ENCODE measurements at regions not wholly inside any gene's neighbourhood (a gene's known extent, or its start where the extent isn't known, plus 50 kb on each side); places are given as distances from the start of the nearest gene placed in this dataset.
"Not testable (repeated sequence)": the region's sequence is repeated elsewhere in the genome, so short reads cannot be mapped to it uniquely, and the experiment has no call there.

- DNase-seq = peak; percentile 9
- H3K4me3 ChIP-seq (ENCODE audit: low read depth, low read length) = no peak overlapping the region
- no peaks in the 10 kb centered on the region for H3K27me3 ChIP-seq (replicated peaks)
- H3K27ac ChIP-seq = no peak overlapping the region
- H3K36me3 ChIP-seq (replicated peaks) = no peaks in the 10 kb centered on the region
- in situ Hi-C loops (cut with HindIII; ENCODE audit: low pct_ligation_motif_present, low sequenced_read_pairs) = no loop called here
- no peak for TF ChIP-seq CTCF (IDR thresholded peaks at IDR 0.05; ENCODE audit: low read depth, low read length, missing control alignments)
Measured at GRCh38 chr11:100445231-100445735, 241.8 kb upstream of the ARHGAP42 start.

- DNase-seq; in situ Hi-C loops (cut with HindIII; ENCODE audit: low pct_ligation_motif_present, low sequenced_read_pairs); H3K27me3 ChIP-seq (replicated peaks); H3K27ac ChIP-seq; H3K4me3 ChIP-seq (ENCODE audit: low read depth, low read length); H3K36me3 ChIP-seq (replicated peaks): not testable (repeated sequence)
Measured at GRCh38 chr11:100451801-100452460, 235.2 kb upstream of the ARHGAP42 start.

GRCh38 chr11:100459811-100460210, 227.3 kb upstream of the ARHGAP42 start:
- TF ChIP-seq CTCF (IDR thresholded peaks at IDR 0.05; ENCODE audit: low read depth, low read length, missing control alignments) = no peak
- no peak for DNase-seq
- H3K36me3 ChIP-seq (replicated peaks) = no peaks in the 10 kb centered on the region
- in situ Hi-C loops (cut with HindIII; ENCODE audit: low pct_ligation_motif_present, low sequenced_read_pairs) = no loop called here
- no peak overlapping the region for H3K4me3 ChIP-seq (ENCODE audit: low read depth, low read length)
- H3K27me3 ChIP-seq (replicated peaks) = no peaks in the 10 kb centered on the region
- no peak overlapping the region for H3K27ac ChIP-seq

- no peaks in the 10 kb centered on the region for H3K27me3 ChIP-seq (replicated peaks)
- in situ Hi-C loops (cut with HindIII; ENCODE audit: low pct_ligation_motif_present, low sequenced_read_pairs) = no loop called here
- TF ChIP-seq CTCF (IDR thresholded peaks at IDR 0.05; ENCODE audit: low read depth, low read length, missing control alignments) = no peak
- H3K36me3 ChIP-seq (replicated peaks) = no peaks in the 10 kb centered on the region
- no peak overlapping the region for H3K4me3 ChIP-seq (ENCODE audit: low read depth, low read length)
- no peak for DNase-seq
- H3K27ac ChIP-seq = no peak overlapping the region
Measured at GRCh38 chr11:100460426-100460825, 226.7 kb upstream of the ARHGAP42 start.

- Histone ChIP-seq H3K4me3 (ENCODE audit: low read depth, low read length) (no peak overlapping the region), H3K27me3 (replicated peaks) (no peaks in the 10 kb centered on the region), H3K36me3 (replicated peaks) (no peaks in the 10 kb centered on the region), H3K27ac (no peak overlapping the region)
- no peak for TF ChIP-seq CTCF (IDR thresholded peaks at IDR 0.05; ENCODE audit: low read depth, low read length, missing control alignments)
- DNase-seq = no peak
- in situ Hi-C loops (cut with HindIII; ENCODE audit: low pct_ligation_motif_present, low sequenced_read_pairs) = no loop called here
Measured at GRCh38 chr11:100467821-100468508, 219.1 kb upstream of the ARHGAP42 start.

GRCh38 chr11:100469835-100470234, 217.3 kb upstream of the ARHGAP42 start:
- H3K27me3 ChIP-seq (replicated peaks) = no peaks in the 10 kb centered on the region
- H3K27ac ChIP-seq = no peak overlapping the region
- no peak for DNase-seq
- no peak overlapping the region for H3K4me3 ChIP-seq (ENCODE audit: low read depth, low read length)
- no peaks in the 10 kb centered on the region for H3K36me3 ChIP-seq (replicated peaks)
- no peak for TF ChIP-seq CTCF (IDR thresholded peaks at IDR 0.05; ENCODE audit: low read depth, low read length, missing control alignments)
- in situ Hi-C loops (cut with HindIII; ENCODE audit: low pct_ligation_motif_present, low sequenced_read_pairs) = no loop called here
